ENCODE measurements at regions not wholly inside any gene's neighbourhood (a gene's known extent, or its start where the extent isn't known, plus 50 kb on each side); places are given as distances from the start of the nearest gene placed in this dataset.
A peak's percentile ranks its signal among the peaks of the same experiment; 100 is the strongest.

DNA sequence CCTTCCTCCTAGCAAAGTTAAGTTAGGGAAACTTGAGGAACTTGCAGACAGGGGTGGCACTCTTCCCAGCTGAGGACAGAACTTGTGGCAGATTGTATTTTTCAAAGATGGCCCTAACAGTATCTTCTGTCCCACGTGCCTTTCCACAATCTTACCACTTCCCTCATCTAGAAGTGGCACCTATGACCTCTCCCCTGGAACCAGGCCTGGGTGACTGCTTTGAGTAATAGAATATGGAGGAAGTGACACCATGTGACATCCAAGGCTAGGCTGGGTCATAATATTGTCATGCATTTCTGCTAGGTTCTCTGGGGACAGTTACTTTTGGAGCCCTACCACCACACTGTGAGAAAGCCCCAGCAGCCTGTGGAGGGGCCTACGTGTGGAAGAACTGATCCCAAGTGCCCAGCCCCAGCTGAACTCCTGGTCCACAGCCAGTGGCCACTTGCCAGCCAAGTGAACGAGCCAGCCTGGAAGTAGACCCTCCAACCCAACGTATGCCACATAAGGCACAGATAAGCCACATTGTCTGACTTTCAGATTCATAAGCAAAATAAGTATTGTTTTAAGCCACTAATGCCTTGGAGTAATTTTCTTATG lies 193.7 kb downstream of the PTPN20 start:
- DNase-seq: no peak

GRCh38 chr10:47107007-47107747 lies 192.8 kb upstream of the GDF10 start:
- no peak for DNase-seq

- no peak for DNase-seq
Measured at GRCh38 chr10:47109906-47110305, 190.1 kb upstream of the GDF10 start.

GRCh38 chr10:47111329-47111862 lies 188.6 kb upstream of the GDF10 start:
- DNase-seq: no peak

GRCh38 chr10:47112612-47113011 lies 187.4 kb upstream of the GDF10 start:
- DNase-seq: no peak

GRCh38 chr10:47113907-47114500 lies 186.0 kb upstream of the GDF10 start:
- DNase-seq: no peak

GRCh38 chr10:47114680-47115186 lies 185.3 kb upstream of the GDF10 start:
- no peak for DNase-seq

DNA sequence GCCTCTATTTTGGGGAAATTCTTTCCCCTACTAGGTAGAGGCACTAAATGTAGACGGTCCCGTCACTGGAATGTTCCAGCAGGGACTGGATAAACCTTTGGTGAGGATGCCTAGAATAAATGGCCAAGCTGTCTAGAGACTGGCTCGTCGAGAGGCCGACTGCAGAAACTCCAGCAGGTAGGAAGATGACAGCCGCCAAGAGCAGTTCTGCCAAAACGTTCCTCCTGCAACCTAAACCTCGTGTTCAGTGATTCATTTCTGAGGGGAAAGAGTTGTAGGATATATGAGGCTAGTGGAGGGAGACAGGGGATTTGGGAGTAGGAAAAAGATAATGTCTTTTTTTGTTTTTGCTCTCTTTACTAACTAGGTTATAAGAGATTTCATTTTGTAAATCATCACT lies 184.7 kb upstream of the GDF10 start:
- DNase-seq: no peak

DNA sequence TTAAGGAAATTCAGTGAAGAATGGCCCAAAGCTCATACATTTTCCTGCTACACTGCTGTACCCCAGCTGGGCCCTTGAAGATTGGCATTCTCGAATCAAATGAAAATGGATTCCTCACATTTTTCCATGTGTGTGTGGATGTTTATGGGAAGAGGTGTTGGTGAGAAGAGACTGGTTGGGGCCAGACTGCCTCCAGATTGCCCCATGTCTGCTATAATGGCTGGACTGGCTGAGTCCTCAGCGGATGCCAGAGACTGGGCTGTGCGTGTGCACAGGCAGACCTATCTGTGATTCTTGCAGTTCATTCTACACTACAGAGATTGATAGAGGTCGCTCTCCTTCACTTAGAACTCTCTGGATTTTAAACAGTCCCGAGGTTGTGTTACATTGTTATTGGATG lies 183.6 kb upstream of the GDF10 start:
- peak; percentile 45 to 52 for DNase-seq

- DNase-seq: no peak
Measured at GRCh38 chr10:47118326-47118725, 181.7 kb upstream of the GDF10 start.

DNA sequence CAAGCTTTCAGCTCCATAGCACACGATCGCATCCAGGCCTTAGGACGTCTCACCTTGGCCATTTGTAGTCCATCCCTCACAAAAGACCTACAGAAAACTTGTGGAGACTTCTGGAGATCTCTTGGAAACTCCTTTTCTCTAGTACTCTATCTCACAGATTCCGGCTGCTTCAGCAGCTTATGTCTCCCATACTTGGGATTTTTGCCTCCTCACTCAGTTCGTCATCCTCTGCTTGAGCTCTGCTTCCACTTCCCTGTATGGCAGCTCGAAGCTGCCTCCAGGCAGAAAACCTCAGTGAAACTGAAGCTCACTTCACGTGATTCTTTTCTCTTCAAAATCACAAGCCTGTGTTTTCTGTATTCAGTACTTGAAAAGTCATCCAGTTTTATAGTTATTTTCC lies 178.7 kb upstream of the GDF10 start:
- DNase-seq: no peak

- no peak for DNase-seq
Measured at GRCh38 chr10:47123716-47124288, 176.2 kb upstream of the GDF10 start.

- DNase-seq: no peak
Measured at GRCh38 chr10:47127188-47127785, 172.7 kb upstream of the GDF10 start.

GRCh38 chr10:47130491-47130890 lies 169.5 kb upstream of the GDF10 start:
- no peak for DNase-seq

DNA sequence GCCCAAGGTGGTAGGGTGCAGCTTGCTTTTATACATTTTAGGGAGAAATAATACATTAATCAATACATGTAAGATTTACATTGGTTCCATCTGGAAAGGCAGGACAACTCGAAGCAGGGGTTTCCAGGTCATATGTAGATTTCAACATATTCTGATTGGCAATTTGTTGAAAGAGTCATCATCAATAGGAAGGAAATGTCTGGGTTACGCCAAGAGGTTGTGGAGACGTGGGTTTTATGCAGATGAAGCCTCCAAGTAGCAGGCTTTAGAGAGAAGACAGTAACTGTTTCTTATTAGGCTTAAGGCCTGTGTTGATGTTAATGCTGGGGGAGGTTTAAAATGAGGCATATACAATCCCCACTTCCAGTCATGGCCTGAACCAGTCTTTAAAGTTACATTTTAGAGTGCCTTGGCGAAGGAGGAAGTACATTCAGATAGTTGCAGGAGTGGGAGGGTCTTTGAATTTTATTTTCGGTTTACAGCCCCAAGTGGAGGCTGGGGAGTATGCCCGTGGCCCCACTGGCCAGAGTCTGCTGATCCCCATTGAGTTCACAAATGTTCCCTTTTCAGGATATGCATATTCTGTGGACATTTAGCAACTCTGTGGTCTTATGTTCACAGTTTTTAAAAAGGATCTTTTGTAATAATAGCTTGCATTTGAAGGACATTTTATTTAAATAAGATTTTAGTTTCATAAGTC lies 166.0 kb upstream of the GDF10 start:
- DNase-seq: no peak

GRCh38 chr10:47136866-47137265 lies 163.1 kb upstream of the GDF10 start:
- peak in 1 of 2 donors; percentile 28 for DNase-seq

DNA sequence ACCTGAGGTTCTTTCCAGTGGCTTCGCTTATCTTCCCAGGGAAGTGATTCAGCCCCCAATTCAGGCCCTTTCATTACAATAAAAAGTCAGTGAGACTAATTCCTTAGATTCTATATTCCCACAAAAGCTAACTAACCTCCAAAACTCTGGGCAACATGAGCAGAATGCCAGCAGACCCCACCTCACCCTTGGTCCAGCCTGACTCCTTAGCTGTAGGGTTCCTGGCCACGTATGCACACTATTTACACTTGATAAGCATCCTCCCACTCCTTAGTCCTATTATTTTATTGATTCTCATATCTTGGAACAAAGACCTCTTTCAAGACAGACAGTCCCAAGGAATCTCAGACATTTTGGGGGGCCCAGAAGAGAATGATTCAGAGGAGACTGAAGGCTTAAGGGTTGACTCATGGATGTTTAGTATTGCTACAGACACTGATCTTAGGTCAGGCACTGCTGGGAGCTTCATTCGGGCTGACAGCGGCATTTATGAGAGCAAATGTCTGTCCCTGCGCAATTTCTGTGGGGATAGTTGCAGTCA lies 162.6 kb upstream of the GDF10 start:
- no peak for DNase-seq

DNA sequence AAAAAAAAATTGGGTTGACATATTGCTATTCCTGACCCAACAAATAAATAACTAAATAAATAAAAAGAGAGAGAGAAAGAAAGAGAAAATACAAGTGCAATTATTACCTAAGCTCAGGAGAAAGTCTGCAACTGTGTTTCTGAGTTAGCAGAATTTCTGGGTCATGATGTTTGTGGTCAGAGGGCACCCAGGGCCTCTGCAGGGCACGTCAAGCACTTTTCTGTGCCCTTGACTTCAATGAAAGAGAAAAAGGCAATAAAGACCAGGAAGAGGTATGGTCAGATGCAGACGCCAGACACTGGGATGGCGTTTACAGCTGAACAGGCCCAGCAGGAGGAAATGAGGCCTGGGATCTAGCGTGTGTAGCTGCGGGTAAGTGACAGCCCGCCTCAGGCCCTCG lies 160.9 kb upstream of the GDF10 start:
- DNase-seq: no peak

GRCh38 chr10:47140761-47141348 lies 159.1 kb upstream of the GDF10 start:
- DNase-seq: no peak

GRCh38 chr10:47141349-47141748 lies 158.6 kb upstream of the GDF10 start:
- DNase-seq: no peak

- no peak for DNase-seq
Measured at GRCh38 chr10:47143072-47143471, 156.9 kb upstream of the GDF10 start.
